A673 (cell line): ENCODE measurements at regions not wholly inside any gene's neighbourhood (a gene's known extent, or its start where the extent isn't known, plus 50 kb on each side); places are given as distances from the start of the nearest gene placed in this dataset.

ENCODE experiments used
- BruUV-seq: library from RNA; stranded (reverse); fragments of 400-500 nt; replicated peaks from 2 replicates; lab custom pipeline; 2021; lab: Mats Ljungman, UMichigan
- CTCF ChIA-PET: fragments of 300-600 bp; sonication (Branson Sonifier 250); formaldehyde crosslinking; loops from one replicate; lab custom pipeline; 2022; ENCODE audit warnings: antibody characterized with exemption; lab: Charles Lee
- POLR2A ChIA-PET: fragments of 300-600 bp; sonication (Branson Sonifier 250); formaldehyde crosslinking; loops from one replicate; lab custom pipeline; 2022; ENCODE audit warnings: antibody characterized with exemption; ENCODE audit not compliant: low non-redundant PET; lab: Charles Lee
- DNase-seq: peaks from one replicate; pipeline ENCODE4 v3.0.0-alpha.2; 2015; ENCODE audit warnings: low spot score
- H3K27ac ChIP-seq: fragments of 200-600 bp; sonication (generic); 2 replicates; pipeline ENCODE4 v1.5.1; 2016; ENCODE audit warnings: mixed run types, low read depth, mild to moderate bottlenecking, mixed read lengths, antibody characterized with exemption, low read length; ENCODE audit not compliant: poor library complexity, severe bottlenecking
- H3K27me3 ChIP-seq: fragments of 200-600 bp; sonication (generic); replicated peaks from 2 replicates; pipeline ENCODE4 v1.6.1; 2017; ENCODE audit warnings: mixed run types, low read depth, mild to moderate bottlenecking, mixed read lengths, antibody characterized with exemption, low read length; ENCODE audit not compliant: insufficient read depth, poor library complexity
- H3K36me3 ChIP-seq: fragments of 200-600 bp; sonication (generic); 2 replicates; pipeline ENCODE4 v1.6.1; 2016; ENCODE audit warnings: mixed run types, mild to moderate bottlenecking, mixed read lengths, antibody characterized with exemption, low read length; ENCODE audit not compliant: insufficient read depth, poor library complexity, severe bottlenecking
- H3K4me1 ChIP-seq: fragments of 200-600 bp; sonication (generic); 2 replicates; pipeline ENCODE4 v1.6.1; 2017; ENCODE audit warnings: mixed run types, mild to moderate bottlenecking, mixed read lengths, antibody characterized with exemption, low read length; ENCODE audit not compliant: insufficient read depth, poor library complexity, severe bottlenecking
- H3K4me3 ChIP-seq: fragments of 200-600 bp; sonication (generic); 2 replicates; pipeline ENCODE4 v1.5.1; 2016; ENCODE audit warnings: low read depth, mixed run types, mild to moderate bottlenecking, mixed read lengths, low read length; ENCODE audit not compliant: poor library complexity, severe bottlenecking
- H3K9me3 ChIP-seq: fragments of 200-600 bp; sonication (generic); 2 replicates; pipeline ENCODE4 v1.6.1; 2016; ENCODE audit warnings: mixed run types, low read depth, mild to moderate bottlenecking, mixed read lengths, antibody characterized with exemption, low read length; ENCODE audit not compliant: poor library complexity, severe bottlenecking
- EZH2 ChIP-seq: fragments of 200-600 bp; sonication (generic); IDR thresholded peaks from 2 replicates; pipeline ENCODE4 v1.6.1; 2017; ENCODE audit warnings: borderline replicate concordance, low read depth, mild to moderate bottlenecking, mixed read lengths, antibody characterized with exemption, low read length; ENCODE audit not compliant: poor library complexity, severe bottlenecking
- intact Hi-C: fragments of 100-400 bp; cut with micrococcal nuclease; formaldehyde crosslinking; loops from one replicate; pipeline ENCODE4 v1.10.0; 2022; ENCODE audit not compliant: unreplicated experiment
- TF ChIP-seq, protein P1 (sequence below): fragments of 300-800, 200-600 bp; sonication (generic); conservative IDR thresholded peaks from 2 replicates; pipeline ENCODE4 v1.5.1; 2017; ENCODE audit warnings: low read depth, mild to moderate bottlenecking, antibody characterized with exemption, low read length, moderate library complexity, mixed read lengths

- intact Hi-C loops: no loop called here
- Histone ChIP-seq H3K4me1 (no peaks in the 10 kb centered on the region), H3K27me3 (peaks cover 26% of the 10 kb centered on the region), H3K27ac (no peak overlapping the region), H3K9me3 (no peaks in the 10 kb centered on the region), H3K36me3 (no peaks in the 10 kb centered on the region), H3K4me3 (no peak overlapping the region)
- ChIA-PET POLR2A (no interaction called here), CTCF (no interaction called here)
- BruUV-seq: no TSS peak
- TF ChIP-seq, protein P1, sequence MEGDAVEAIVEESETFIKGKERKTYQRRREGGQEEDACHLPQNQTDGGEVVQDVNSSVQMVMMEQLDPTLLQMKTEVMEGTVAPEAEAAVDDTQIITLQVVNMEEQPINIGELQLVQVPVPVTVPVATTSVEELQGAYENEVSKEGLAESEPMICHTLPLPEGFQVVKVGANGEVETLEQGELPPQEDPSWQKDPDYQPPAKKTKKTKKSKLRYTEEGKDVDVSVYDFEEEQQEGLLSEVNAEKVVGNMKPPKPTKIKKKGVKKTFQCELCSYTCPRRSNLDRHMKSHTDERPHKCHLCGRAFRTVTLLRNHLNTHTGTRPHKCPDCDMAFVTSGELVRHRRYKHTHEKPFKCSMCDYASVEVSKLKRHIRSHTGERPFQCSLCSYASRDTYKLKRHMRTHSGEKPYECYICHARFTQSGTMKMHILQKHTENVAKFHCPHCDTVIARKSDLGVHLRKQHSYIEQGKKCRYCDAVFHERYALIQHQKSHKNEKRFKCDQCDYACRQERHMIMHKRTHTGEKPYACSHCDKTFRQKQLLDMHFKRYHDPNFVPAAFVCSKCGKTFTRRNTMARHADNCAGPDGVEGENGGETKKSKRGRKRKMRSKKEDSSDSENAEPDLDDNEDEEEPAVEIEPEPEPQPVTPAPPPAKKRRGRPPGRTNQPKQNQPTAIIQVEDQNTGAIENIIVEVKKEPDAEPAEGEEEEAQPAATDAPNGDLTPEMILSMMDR: no peak
- no peak for TF ChIP-seq EZH2
- DNase-seq: no peak
Observed at GRCh38 chr3:168884353-168884903, 779.1 kb downstream of the MECOM start.

- intact Hi-C loops: no loop called here
- POLR2A ChIA-PET: no interaction called here
- H3K27ac ChIP-seq: no peak overlapping the region
Observed at GRCh38 chr3:168883145-168883544, 780.4 kb downstream of the MECOM start.

GRCh38 chr3:168881804-168882203, 781.7 kb downstream of the MECOM start:
- no peak overlapping the region for H3K4me3 ChIP-seq
- H3K36me3 ChIP-seq: no peaks in the 10 kb centered on the region
- intact Hi-C loops: no loop called here
- no peak for DNase-seq
- TF ChIP-seq, protein P1: no peak
- no peak for TF ChIP-seq EZH2
- ChIA-PET CTCF (no interaction called here), POLR2A (no interaction called here)
- H3K9me3 ChIP-seq: no peaks in the 10 kb centered on the region
- H3K27me3 ChIP-seq: peaks cover 11% of the 10 kb centered on the region
- BruUV-seq: no TSS peak
- H3K27ac ChIP-seq: no peak overlapping the region
- H3K4me1 ChIP-seq: no peaks in the 10 kb centered on the region

More at GRCh38 chr3:168883145-168883544, 780.4 kb downstream of the MECOM start:
- no peak for TF ChIP-seq EZH2
- TF ChIP-seq, protein P1: no peak
- H3K36me3 ChIP-seq: no peaks in the 10 kb centered on the region
- no TSS peak for BruUV-seq
- H3K9me3 ChIP-seq: no peaks in the 10 kb centered on the region
- no peak overlapping the region for H3K4me3 ChIP-seq
- H3K27me3 ChIP-seq: peaks cover 23% of the 10 kb centered on the region
- CTCF ChIA-PET: no interaction called here
- DNase-seq: no peak
- no peaks in the 10 kb centered on the region for H3K4me1 ChIP-seq
